GM12878 (cell line): ENCODE measurements at regions not wholly inside any gene's neighbourhood (a gene's known extent, or its start where the extent isn't known, plus 50 kb on each side); places are given as distances from the start of the nearest gene placed in this dataset.

ENCODE experiments used
- BCL3 ChIP-seq: IDR thresholded peaks from 2 replicates; pipeline ENCODE4 v1.6.1; 2011; ENCODE audit warnings: borderline replicate concordance, low read depth, mild to moderate bottlenecking, moderate library complexity, low read length; ENCODE audit not compliant: insufficient read depth, poor library complexity, severe bottlenecking
- SIN3A ChIP-seq: IDR thresholded peaks from 2 replicates; pipeline ENCODE4 v1.6.1; 2012; ENCODE audit warnings: low read depth, low read length, improper control_type of control experiment
- ZBTB4 ChIP-seq: fragments of 450-650 bp; formaldehyde crosslinking; IDR thresholded peaks from 2 replicates; pipeline ENCODE4 v1.4.0; 2022; ENCODE audit warnings: mild to moderate bottlenecking, moderate library complexity

GRCh38 chr11:46200537-46201281 is 76.8 kb upstream of the CREB3L1 start:
- no peak for TF ChIP-seq BCL3
- no peak for TF ChIP-seq SIN3A
- TF ChIP-seq ZBTB4 (CRISPR knock-in tag) = no peak
